SK-N-SH (cell line): ENCODE measurements at regions not wholly inside any gene's neighbourhood (a gene's known extent, or its start where the extent isn't known, plus 50 kb on each side); places are given as distances from the start of the nearest gene placed in this dataset.

Experiments
- CTCF ChIA-PET: fragments of 300-600, 350-600 bp; formaldehyde crosslinking; extraction: SDS; loops from one replicate; lab custom pipeline; 2021; lab: Yijun Ruan, JAX
- POLR2A ChIA-PET: fragments of 350-600 bp; sonication (Branson Sonifier 250); formaldehyde crosslinking; extraction: SDS; loops from one replicate; lab custom pipeline; 2020; ENCODE audit warnings: antibody characterized with exemption, inconsistent platforms; lab: Yijun Ruan, JAX
- DNase-seq: peaks from one replicate; pipeline ENCODE4 v3.0.0; 2012
- H2AFZ ChIP-seq: fragments of 200-600 bp; sonication (generic); 2 replicates; pipeline ENCODE4 v1.8.1; 2016; ENCODE audit warnings: antibody characterized with exemption, mild to moderate bottlenecking, low read depth
- H3F3A ChIP-seq: fragments of 200-600 bp; sonication (generic); replicated peaks from 2 replicates; pipeline ENCODE3; 2016; ENCODE audit warnings: antibody characterized with exemption, mild to moderate bottlenecking; ENCODE audit not compliant: insufficient read depth
- H3K27ac ChIP-seq, 2 experiments: fragments of 200-500 bp in 1 of 2; fragments of 200-600 bp in 1 of 2; sonication (Bioruptor generic) in 1 of 2; sonication (generic), shearing (Covaris generic) in 1 of 2; 2 replicates each; pipeline versions ENCODE4 v1.5.1 to v1.6.1; 2014 to 2016; ENCODE audit warnings: low read depth in 2 of 2, inconsistent platforms in 1 of 2, low read length in 1 of 2, mild to moderate bottlenecking in 1 of 2, mixed read lengths in 1 of 2
- H3K27me3 ChIP-seq: fragments of 200-600 bp; sonication (generic), shearing (Covaris generic); 2 replicates; pipeline ENCODE4 v1.6.1; 2016; ENCODE audit warnings: mixed run types; ENCODE audit not compliant: insufficient read depth
- H3K36me3 ChIP-seq, 2 experiments: fragments of 200-500 bp in 1 of 2; fragments of 200-600 bp in 1 of 2; sonication (Bioruptor generic) in 1 of 2; sonication (generic) in 1 of 2; replicated peaks in 1 of 2; 2 replicates each; pipeline versions ENCODE3 to v1.5.1; 2014 to 2016; ENCODE audit warnings: low read length in 1 of 2, mild to moderate bottlenecking in 1 of 2; ENCODE audit not compliant: insufficient read depth in 2 of 2, control insufficient read depth in 1 of 2
- H3K4me1 ChIP-seq, 2 experiments: fragments of 200-500 bp in 1 of 2; fragments of 200-600 bp in 1 of 2; sonication (Bioruptor generic) in 1 of 2; sonication (generic), shearing (Covaris generic) in 1 of 2; 2 replicates each; pipeline versions ENCODE4 v1.5.1 to v1.6.1; 2014 to 2016; ENCODE audit warnings: low read depth in 1 of 2, low read length in 1 of 2, mixed run types in 1 of 2; ENCODE audit not compliant: insufficient read depth in 2 of 2, control insufficient read depth in 1 of 2
- H3K4me2 ChIP-seq: fragments of 200-600 bp; sonication (generic), shearing (Covaris generic); 2 replicates; pipeline ENCODE4 v1.6.1; 2017; ENCODE audit warnings: mixed run types
- H3K4me3 ChIP-seq, 2 experiments: fragments of 200-500 bp in 1 of 2; fragments of 200-600 bp in 1 of 2; sonication (Bioruptor generic) in 1 of 2; sonication (generic), shearing (Covaris generic) in 1 of 2; 2 replicates each; pipeline versions ENCODE4 v1.5.1 to v1.8.1; 2014 to 2016; ENCODE audit warnings: low read depth in 2 of 2, inconsistent platforms in 1 of 2, low read length in 1 of 2, mild to moderate bottlenecking in 1 of 2, mixed read lengths in 1 of 2, moderate library complexity in 1 of 2
- H3K79me2 ChIP-seq: fragments of 200-600 bp; sonication (generic); 2 replicates; pipeline ENCODE4 v1.8.1; 2017; ENCODE audit warnings: mild to moderate bottlenecking; ENCODE audit not compliant: insufficient read depth
- H3K9ac ChIP-seq: fragments of 200-600 bp; sonication (generic); 2 replicates; pipeline ENCODE4 v1.6.1; 2017; ENCODE audit warnings: mixed run types
- H3K9me2 ChIP-seq: fragments of 200-600 bp; sonication (generic); 2 replicates; pipeline ENCODE4 v1.6.1; 2017; ENCODE audit warnings: mixed run types
- H3K9me3 ChIP-seq: fragments of 200-600 bp; sonication (generic); 2 replicates; pipeline ENCODE4 v1.6.1; 2017; ENCODE audit warnings: mixed run types, mild to moderate bottlenecking, moderate library complexity
- H4K20me1 ChIP-seq: fragments of 200-600 bp; sonication (generic); 2 replicates; pipeline ENCODE4 v1.6.1; 2017; ENCODE audit warnings: mild to moderate bottlenecking, mixed run types; ENCODE audit not compliant: insufficient read depth
- FOSL2 ChIP-seq: IDR thresholded peaks from 2 replicates; pipeline ENCODE4 v1.4.0; 2012; ENCODE audit warnings: low read depth, mild to moderate bottlenecking, moderate library complexity, borderline replicate concordance
- GATA2 ChIP-seq: sonication (generic); formaldehyde crosslinking; IDR thresholded peaks from 2 replicates; pipeline ENCODE4 v1.5.0; 2020; ENCODE audit warnings: mild to moderate bottlenecking, missing genetic modification reagents
- JUND ChIP-seq: IDR thresholded peaks from 2 replicates; pipeline ENCODE4 v1.4.0; 2012
- RCOR1 ChIP-seq: fragments of 150-350 bp; IDR thresholded peaks from 2 replicates; pipeline ENCODE4 v1.6.1; 2017; ENCODE audit warnings: antibody characterized with exemption, low read length
- RFX5 ChIP-seq: IDR thresholded peaks from 2 replicates; pipeline ENCODE4 v1.6.1; 2012; ENCODE audit warnings: mild to moderate bottlenecking, improper control_type of control experiment, low read length
- TCF12 ChIP-seq: IDR thresholded peaks from 2 replicates; pipeline ENCODE4 v1.4.0; 2012
- YY1 ChIP-seq: IDR thresholded peaks from 2 replicates; pipeline ENCODE4 v1.4.0; 2012; ENCODE audit warnings: low read depth, mild to moderate bottlenecking
- WGBS: methylation state at CpG from one replicate; pipeline ENCODE4 v1.1.6; 2017; ENCODE audit warnings: low lambda C conversion rate; 5-methylcytosine and 5-hydroxymethylcytosine counted together
- TF ChIP-seq, protein P1 (sequence below): IDR thresholded peaks from 2 replicates; pipeline ENCODE4 v1.4.0; 2012; ENCODE audit warnings: low read depth
- TF ChIP-seq, protein P2 (sequence below): IDR thresholded peaks from 2 replicates; pipeline ENCODE4 v1.6.1; 2012; ENCODE audit warnings: mild to moderate bottlenecking, low read depth, low read length, moderate library complexity
- TF ChIP-seq, protein P3 (sequence below): IDR thresholded peaks from 2 replicates; pipeline ENCODE4 v1.4.0; 2012; ENCODE audit warnings: low read depth, borderline replicate concordance

DNA sequence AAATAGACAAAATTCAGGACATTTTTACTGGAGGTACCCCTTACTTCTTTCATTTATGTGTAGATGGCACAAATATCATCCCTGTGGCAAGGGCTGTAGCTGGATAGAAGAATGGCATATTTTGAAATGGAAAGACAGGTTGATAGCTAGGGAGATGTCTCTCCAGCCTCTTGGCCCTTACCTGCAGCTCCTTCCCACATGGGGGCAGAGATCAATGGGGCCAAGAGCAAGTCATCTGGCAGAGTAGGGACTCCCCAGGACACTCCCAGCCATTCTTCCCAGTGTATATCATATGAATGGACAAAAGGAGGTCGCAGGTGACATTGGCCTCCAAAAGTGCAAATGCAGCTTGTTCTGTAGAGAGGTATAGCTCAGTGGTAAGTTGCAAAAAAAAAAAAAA, 192.2 kb upstream of the ATP5MC3 start:
- H2AFZ ChIP-seq: no peak overlapping the region
- no peaks in the 10 kb centered on the region for H3K79me2 ChIP-seq
- no peak for DNase-seq
- H4K20me1 ChIP-seq: no peaks in the 10 kb centered on the region
- no peaks in the 10 kb centered on the region for H3K27me3 ChIP-seq
- no peak overlapping the region for H3K27ac ChIP-seq
- ChIA-PET CTCF (interaction anchor here (0.9 to 17.6 kb wide), 6 partner anchors 16 to 731 kb away, joined by 3 to 262 read pairs (median 3); partner anchors contain the start of gene EVX2), POLR2A (no interaction called here)
- no peaks in the 10 kb centered on the region for H3K36me3 ChIP-seq
- no peaks in the 10 kb centered on the region for H3K9me3 ChIP-seq
- peaks cover 0 to 18% of the 10 kb centered on the region in 2 experiments; a peak in 2 of 4 replicates for H3K4me1 ChIP-seq
- no peaks in the 10 kb centered on the region for H3K9me2 ChIP-seq
- no peak overlapping the region for H3K4me2 ChIP-seq
- no peak overlapping the region for H3K9ac ChIP-seq
- no peak overlapping the region for H3K4me3 ChIP-seq
- H3F3A ChIP-seq: no peaks in the 10 kb centered on the region
- WGBS: 0% methylated on average over 1 of the region's 1 CpG
- TF ChIP-seq FOSL2 (no peak), TCF12 (no peak)
- TF ChIP-seq, protein P1, sequence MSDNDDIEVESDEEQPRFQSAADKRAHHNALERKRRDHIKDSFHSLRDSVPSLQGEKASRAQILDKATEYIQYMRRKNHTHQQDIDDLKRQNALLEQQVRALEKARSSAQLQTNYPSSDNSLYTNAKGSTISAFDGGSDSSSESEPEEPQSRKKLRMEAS: no peak

DNA sequence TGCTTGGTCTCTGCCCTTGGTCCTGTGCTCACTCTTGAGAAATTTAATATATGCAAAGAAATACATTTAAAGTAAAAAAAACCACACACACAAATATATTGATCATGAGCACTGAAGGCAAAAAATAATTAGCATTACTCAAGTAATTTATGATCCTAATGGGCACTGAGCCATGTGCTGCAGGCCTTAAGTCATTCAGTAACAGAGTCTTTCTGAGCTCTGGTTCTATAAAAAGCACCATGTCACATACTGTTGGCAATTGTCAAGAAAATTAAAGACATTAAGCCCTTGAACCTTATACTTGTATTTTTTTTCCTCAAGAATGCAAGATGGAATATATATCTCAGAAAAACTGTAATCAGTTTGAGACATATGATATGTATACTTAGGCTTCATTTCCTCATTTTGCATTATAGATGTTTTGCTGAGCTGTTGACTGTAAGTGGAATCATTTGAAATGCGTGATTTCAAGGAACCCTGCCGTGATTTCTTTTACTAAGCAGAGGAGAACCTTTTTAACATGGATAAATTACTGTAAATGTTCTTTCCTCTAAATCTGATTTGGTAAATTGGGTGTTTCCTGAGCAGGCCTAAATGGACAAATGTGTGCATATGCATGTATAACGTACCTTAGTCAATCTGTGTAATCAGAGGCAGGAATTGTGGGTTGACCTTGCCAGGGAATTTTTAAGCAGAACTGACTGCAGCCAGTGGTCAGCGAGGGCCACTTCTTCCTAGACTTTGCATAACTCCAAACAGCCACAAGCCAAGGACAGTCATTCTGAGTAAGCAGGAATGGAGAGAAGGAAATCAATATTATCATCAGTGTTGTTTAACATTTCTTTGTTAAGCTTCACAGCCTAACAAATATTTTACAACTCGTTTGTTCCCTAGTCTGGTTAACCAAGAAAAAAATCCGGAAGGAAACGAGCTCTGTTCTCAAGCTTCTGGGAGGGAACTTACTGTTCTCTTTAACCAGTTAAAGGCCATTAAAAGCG, 191.5 kb upstream of the ATP5MC3 start:
- Histone ChIP-seq H4K20me1 (no peaks in the 10 kb centered on the region), H3K36me3 (no peaks in the 10 kb centered on the region), H3K79me2 (no peaks in the 10 kb centered on the region), H3K9me2 (no peaks in the 10 kb centered on the region), H3K4me3 (no peak overlapping the region), H3K4me1 (peaks cover 0 to 18% of the 10 kb centered on the region in 2 experiments; a peak in 2 of 4 replicates), H3K4me2 (no peak overlapping the region), H2AFZ (no peak overlapping the region), H3K27me3 (no peaks in the 10 kb centered on the region), H3K9me3 (no peaks in the 10 kb centered on the region), H3K9ac (no peak overlapping the region), H3K27ac (no peak overlapping the region)
- POLR2A ChIA-PET: no interaction called here
- DNase-seq: no peak
- WGBS: 29% methylated on average over 8 of the region's 8 CpGs
- CTCF ChIA-PET: interaction anchor here (0.7 to 17.6 kb wide), 7 partner anchors 15 to 732 kb away, joined by 3 to 262 read pairs (median 3); partner anchors contain the start of gene EVX2
- TF ChIP-seq YY1 (no peak), RFX5 (no peak), GATA2 (CRISPR knock-in tag) (no peak), JUND (no peak), RCOR1 (no peak)
- TF ChIP-seq, protein P2, sequence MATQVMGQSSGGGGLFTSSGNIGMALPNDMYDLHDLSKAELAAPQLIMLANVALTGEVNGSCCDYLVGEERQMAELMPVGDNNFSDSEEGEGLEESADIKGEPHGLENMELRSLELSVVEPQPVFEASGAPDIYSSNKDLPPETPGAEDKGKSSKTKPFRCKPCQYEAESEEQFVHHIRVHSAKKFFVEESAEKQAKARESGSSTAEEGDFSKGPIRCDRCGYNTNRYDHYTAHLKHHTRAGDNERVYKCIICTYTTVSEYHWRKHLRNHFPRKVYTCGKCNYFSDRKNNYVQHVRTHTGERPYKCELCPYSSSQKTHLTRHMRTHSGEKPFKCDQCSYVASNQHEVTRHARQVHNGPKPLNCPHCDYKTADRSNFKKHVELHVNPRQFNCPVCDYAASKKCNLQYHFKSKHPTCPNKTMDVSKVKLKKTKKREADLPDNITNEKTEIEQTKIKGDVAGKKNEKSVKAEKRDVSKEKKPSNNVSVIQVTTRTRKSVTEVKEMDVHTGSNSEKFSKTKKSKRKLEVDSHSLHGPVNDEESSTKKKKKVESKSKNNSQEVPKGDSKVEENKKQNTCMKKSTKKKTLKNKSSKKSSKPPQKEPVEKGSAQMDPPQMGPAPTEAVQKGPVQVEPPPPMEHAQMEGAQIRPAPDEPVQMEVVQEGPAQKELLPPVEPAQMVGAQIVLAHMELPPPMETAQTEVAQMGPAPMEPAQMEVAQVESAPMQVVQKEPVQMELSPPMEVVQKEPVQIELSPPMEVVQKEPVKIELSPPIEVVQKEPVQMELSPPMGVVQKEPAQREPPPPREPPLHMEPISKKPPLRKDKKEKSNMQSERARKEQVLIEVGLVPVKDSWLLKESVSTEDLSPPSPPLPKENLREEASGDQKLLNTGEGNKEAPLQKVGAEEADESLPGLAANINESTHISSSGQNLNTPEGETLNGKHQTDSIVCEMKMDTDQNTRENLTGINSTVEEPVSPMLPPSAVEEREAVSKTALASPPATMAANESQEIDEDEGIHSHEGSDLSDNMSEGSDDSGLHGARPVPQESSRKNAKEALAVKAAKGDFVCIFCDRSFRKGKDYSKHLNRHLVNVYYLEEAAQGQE: no peak
- TF ChIP-seq, protein P3, sequence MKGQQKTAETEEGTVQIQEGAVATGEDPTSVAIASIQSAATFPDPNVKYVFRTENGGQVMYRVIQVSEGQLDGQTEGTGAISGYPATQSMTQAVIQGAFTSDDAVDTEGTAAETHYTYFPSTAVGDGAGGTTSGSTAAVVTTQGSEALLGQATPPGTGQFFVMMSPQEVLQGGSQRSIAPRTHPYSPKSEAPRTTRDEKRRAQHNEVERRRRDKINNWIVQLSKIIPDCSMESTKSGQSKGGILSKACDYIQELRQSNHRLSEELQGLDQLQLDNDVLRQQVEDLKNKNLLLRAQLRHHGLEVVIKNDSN: no peak
- TF ChIP-seq, all 33 proteins: peak for 0
- no peaks in the 10 kb centered on the region for H3F3A ChIP-seq
